Liver (tissue), 8 donors: ENCODE measurements at regions not wholly inside any gene's neighbourhood (a gene's known extent, or its start where the extent isn't known, plus 50 kb on each side); places are given as distances from the start of the nearest gene placed in this dataset.
A peak's percentile ranks its signal among the peaks of the same experiment; 100 is the strongest.

Experiments
- DNase-seq: peaks from one replicate; pipeline ENCODE4 v3.0.0-alpha.2; 2017; ENCODE audit warnings: low spot score
- H3K27ac ChIP-seq, 2 donors: one replicate each; pipeline ENCODE4 v1.7.0; 2013; ENCODE audit warnings: inconsistent platforms in 2 of 2, low read length in 2 of 2, control low read depth in 1 of 2, low read depth in 1 of 2, mild to moderate bottlenecking in 1 of 2
- H3K27me3 ChIP-seq, 4 donors: one replicate each; pipeline versions ENCODE4 v1.6.1 to v1.7.0; 2013; ENCODE audit warnings: low read length in 3 of 4, inconsistent platforms in 1 of 4, mild to moderate bottlenecking in 1 of 4, moderate library complexity in 1 of 4; ENCODE audit not compliant: control insufficient read depth in 4 of 4, insufficient read depth in 4 of 4
- H3K36me3 ChIP-seq, 4 donors: one replicate each; pipeline versions ENCODE4 v1.6.1 to v1.7.0; 2013; ENCODE audit warnings: low read length in 3 of 4, mild to moderate bottlenecking in 3 of 4, low read depth in 1 of 4, moderate library complexity in 1 of 4; ENCODE audit not compliant: control insufficient read depth in 4 of 4, insufficient read depth in 3 of 4
- H3K4me1 ChIP-seq, 4 donors: one replicate each; pipeline versions ENCODE4 v1.6.1 to v1.7.0; 2013; ENCODE audit warnings: low read length in 3 of 4, mild to moderate bottlenecking in 3 of 4, moderate library complexity in 1 of 4; ENCODE audit not compliant: control insufficient read depth in 4 of 4, insufficient read depth in 4 of 4
- H3K4me3 ChIP-seq, 3 donors: one replicate each; pipeline versions ENCODE4 v1.6.1 to v1.7.0; 2013; ENCODE audit warnings: low read length in 3 of 3, control low read depth in 1 of 3, low read depth in 1 of 3, mild to moderate bottlenecking in 1 of 3
- H3K9ac ChIP-seq, 2 donors: one replicate each; pipeline ENCODE4 v1.7.0; 2013; ENCODE audit warnings: low read length in 2 of 2, mild to moderate bottlenecking in 2 of 2, moderate library complexity in 2 of 2, control low read depth in 1 of 2, low read depth in 1 of 2
- H3K9me3 ChIP-seq, 4 donors: one replicate each; pipeline versions ENCODE4 v1.6.1 to v1.7.0; 2013; ENCODE audit warnings: low read length in 3 of 4; ENCODE audit not compliant: control insufficient read depth in 4 of 4
- ATF3 ChIP-seq: IDR thresholded peaks from 2 replicates; pipeline ENCODE4 v1.6.1; 2016; ENCODE audit warnings: antibody characterized with exemption
- CTCF ChIP-seq: fragments of 150-350 bp; IDR thresholded peaks from 2 replicates; pipeline ENCODE4 v1.5.1; 2017; ENCODE audit warnings: improper control_type of control experiment, low read depth, low read length; ENCODE audit not compliant: missing input control
- EGR1 ChIP-seq, 2 donors: IDR thresholded peaks; 2 replicates each; pipeline ENCODE4 v1.6.1; 2016 to 2018; ENCODE audit warnings: antibody characterized with exemption in 2 of 2, low read depth in 2 of 2
- FOXA1 ChIP-seq: IDR thresholded peaks from 2 replicates; pipeline ENCODE4 v1.6.1; 2016; ENCODE audit warnings: antibody characterized with exemption
- FOXA2 ChIP-seq: IDR thresholded peaks from 2 replicates; pipeline ENCODE4 v1.6.1; 2016; ENCODE audit warnings: antibody characterized with exemption
- GABPA ChIP-seq, 2 donors: IDR thresholded peaks in 1 of 2; conservative IDR thresholded peaks in 1 of 2; 2 replicates each; pipeline ENCODE4 v1.6.1; 2016; ENCODE audit warnings: antibody characterized with exemption in 2 of 2, mild to moderate bottlenecking in 1 of 2, moderate library complexity in 1 of 2
- HNF4A ChIP-seq, 2 donors: conservative IDR thresholded peaks; 2 replicates each; pipeline ENCODE4 v1.6.1; 2016; ENCODE audit warnings: antibody characterized with exemption in 2 of 2, mild to moderate bottlenecking in 2 of 2
- HNF4G ChIP-seq: IDR thresholded peaks from 2 replicates; pipeline ENCODE4 v1.6.1; 2016; ENCODE audit warnings: antibody characterized with exemption
- JUND ChIP-seq, 2 donors: IDR thresholded peaks; 2 replicates each; pipeline ENCODE4 v1.6.1; 2016; ENCODE audit warnings: antibody characterized with exemption in 2 of 2
- MAX ChIP-seq: IDR thresholded peaks from 2 replicates; pipeline ENCODE4 v1.6.1; 2016; ENCODE audit warnings: antibody characterized with exemption
- NR2F2 ChIP-seq: IDR thresholded peaks from 2 replicates; pipeline ENCODE4 v1.6.1; 2016; ENCODE audit warnings: antibody characterized with exemption
- RAD21 ChIP-seq, 2 donors: IDR thresholded peaks; 2 replicates each; pipeline ENCODE4 v1.6.1; 2016; ENCODE audit warnings: antibody characterized with exemption in 2 of 2, mild to moderate bottlenecking in 2 of 2
- RXRA ChIP-seq, 2 donors: IDR thresholded peaks; 2 replicates each; pipeline ENCODE4 v1.6.1; 2017 to 2018; ENCODE audit warnings: antibody characterized with exemption in 2 of 2, mild to moderate bottlenecking in 1 of 2
- SP1 ChIP-seq: IDR thresholded peaks from 2 replicates; pipeline ENCODE4 v1.6.1; 2018; ENCODE audit warnings: antibody characterized with exemption, mild to moderate bottlenecking
- TAF1 ChIP-seq: conservative IDR thresholded peaks from 2 replicates; pipeline ENCODE4 v1.6.1; 2016; ENCODE audit warnings: antibody characterized with exemption, mild to moderate bottlenecking
- YY1 ChIP-seq: IDR thresholded peaks from 2 replicates; pipeline ENCODE4 v1.6.1; 2016; ENCODE audit warnings: antibody characterized with exemption, mild to moderate bottlenecking
- ZBTB33 ChIP-seq: IDR thresholded peaks from 2 replicates; pipeline ENCODE4 v1.6.1; 2016; ENCODE audit warnings: antibody characterized with exemption
- WGBS: extraction: QIAGEN DNeasy Blood & Tissue Kit; methylation state at CpG from one replicate; pipeline ENCODE4 v1.1.7; 2013; 5-methylcytosine and 5-hydroxymethylcytosine counted together
- donor health status: healthy.
- donor health status: healthy.
- donor health status: healthy.
- donor health status: healthy.
- donor health status: healthy.

- Histone ChIP-seq H3K36me3 (no peaks in the 10 kb centered on the region), H3K9me3 (no peaks in the 10 kb centered on the region), H3K27me3 (no peaks in the 10 kb centered on the region), H3K9ac (no peak overlapping the region), H3K4me3 (no peak overlapping the region), H3K4me1 (no peaks in the 10 kb centered on the region), H3K27ac (no peak overlapping the region)
- TF ChIP-seq GABPA (IDR thresholded peaks at IDR 0.05 in 1 of 2, conservative IDR thresholded peaks at IDR 0.05 in 1 of 2), result no peak
- TF ChIP-seq YY1, result no peak
- TF ChIP-seq ZBTB33, result no peak
- TF ChIP-seq CTCF, result peak; percentile 51
- TF ChIP-seq RAD21 (IDR thresholded peaks at IDR 0.05), result peak; percentile 58 to 82
- no peak for TF ChIP-seq TAF1
- no peak for DNase-seq
- WGBS, result 53% methylated on average over 8 of the region's 8 CpGs
These were observed 57.3 kb upstream of the TCEAL2 start for GRCh38 chrX:102067966-102068723.

- H3K27me3 ChIP-seq, result peaks cover 0 to 4% (median 0%) of the 10 kb centered on the region in 4 donors
- H3K36me3 ChIP-seq, result no peaks in the 10 kb centered on the region
- WGBS, result 85% methylated on average over 2 of the region's 2 CpGs
- H3K9me3 ChIP-seq, result no peaks in the 10 kb centered on the region
- H3K9ac ChIP-seq, result no peak overlapping the region
- no peak overlapping the region for H3K4me3 ChIP-seq
- no peak overlapping the region for H3K27ac ChIP-seq
- no peaks in the 10 kb centered on the region for H3K4me1 ChIP-seq
- no peak for DNase-seq
- no peak for TF ChIP-seq JUND (IDR thresholded peaks at IDR 0.05)
- TF ChIP-seq SP1, result no peak
- TF ChIP-seq FOXA2, result no peak
- TF ChIP-seq MAX, result no peak
These were observed 61.9 kb upstream of the TCEAL2 start for GRCh38 chrX:102063445-102064074.

- Histone ChIP-seq H3K4me3 (no peak overlapping the region), H3K27ac (no peak overlapping the region), H3K9me3 (no peaks in the 10 kb centered on the region), H3K27me3 (peaks cover 0 to 2% (median 0%) of the 10 kb centered on the region in 4 donors), H3K4me1 (no peaks in the 10 kb centered on the region), H3K9ac (no peak overlapping the region), H3K36me3 (no peaks in the 10 kb centered on the region)
- TF ChIP-seq NR2F2 (no peak), RAD21 (IDR thresholded peaks at IDR 0.05) (no peak), FOXA2 (no peak), TAF1 (no peak), ZBTB33 (no peak), JUND (IDR thresholded peaks at IDR 0.05) (no peak), ATF3 (no peak), HNF4A (conservative IDR thresholded peaks at IDR 0.05) (no peak), YY1 (no peak), CTCF (no peak), HNF4G (no peak), SP1 (no peak), RXRA (IDR thresholded peaks at IDR 0.05) (no peak), FOXA1 (no peak), EGR1 (IDR thresholded peaks at IDR 0.05; ENCODE audit: low read depth in 2 of 2) (no peak)
- DNase-seq, result no peak
- 63% methylated on average over 2 of the region's 2 CpGs for WGBS
These were observed 81.0 kb upstream of the TCEAL2 start for GRCh38 chrX:102044496-102044895.
